NOMO-1 treated with DMSO at 0.1 percent for 48 hours (cell line): ENCODE measurements at regions not wholly inside any gene's neighbourhood (a gene's known extent, or its start where the extent isn't known, plus 50 kb on each side); places are given as distances from the start of the nearest gene placed in this dataset.
A peak's percentile ranks its signal among the peaks of the same experiment; 100 is the strongest.

Experiments
- DNase-seq: peaks from one replicate; lab custom pipeline; 2025; ENCODE audit not compliant: unreplicated experiment; lab: John Stamatoyannopoulos, UW

- DNase-seq: no peak
Measured at GRCh38 chr11:45036010-45036409, 85.3 kb upstream of the TP53I11 start.

DNA sequence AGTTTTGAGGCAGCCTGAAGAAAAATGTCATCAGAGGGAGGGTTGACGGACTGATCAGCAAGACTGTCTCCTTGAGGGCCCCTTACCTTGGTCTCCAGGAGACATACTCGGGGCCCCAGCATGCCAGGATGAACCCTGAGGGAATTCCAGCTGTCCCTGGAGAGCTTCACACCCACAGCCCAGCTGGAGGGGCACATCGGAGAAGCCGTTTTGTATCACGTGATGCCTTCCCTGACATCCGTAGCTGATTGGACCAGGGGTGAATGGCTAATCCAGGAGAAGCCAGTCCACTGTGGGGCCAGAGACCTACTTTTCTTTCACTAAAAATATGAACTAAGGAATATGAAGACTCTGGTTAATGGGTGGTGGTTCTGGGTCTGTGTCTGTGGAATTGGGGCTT lies 86.0 kb upstream of the TP53I11 start:
- no peak for DNase-seq

DNA sequence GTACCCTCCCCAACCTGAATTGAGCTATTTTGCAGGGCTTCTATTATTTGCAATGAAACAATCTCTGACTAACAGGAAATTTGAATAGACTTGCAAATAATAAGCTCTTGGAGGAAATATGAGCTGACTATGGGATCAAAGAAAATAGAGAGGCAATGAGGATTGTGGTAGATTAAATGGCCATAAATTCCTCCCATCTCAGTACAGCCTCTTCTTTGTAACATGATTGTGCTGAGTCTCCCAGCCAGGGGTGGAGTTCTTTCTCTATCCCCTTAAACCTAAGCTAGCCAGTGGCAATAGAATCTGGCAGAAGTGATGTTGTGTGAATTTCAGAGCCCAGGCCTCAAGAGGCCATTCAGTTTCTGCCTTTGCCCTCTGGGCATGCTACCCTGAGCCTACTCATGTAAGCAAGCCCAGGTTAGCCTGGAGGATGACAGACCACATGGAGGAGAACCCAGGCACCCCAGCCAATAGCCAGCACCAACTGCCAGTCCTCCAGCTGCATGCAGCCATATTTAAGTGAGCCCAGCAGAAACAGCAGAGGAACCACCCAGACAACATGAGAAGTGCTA lies 86.8 kb upstream of the TP53I11 start:
- DNase-seq: no peak

GRCh38 chr11:45038923-45039322 lies 88.2 kb upstream of the TP53I11 start:
- DNase-seq: no peak

DNA sequence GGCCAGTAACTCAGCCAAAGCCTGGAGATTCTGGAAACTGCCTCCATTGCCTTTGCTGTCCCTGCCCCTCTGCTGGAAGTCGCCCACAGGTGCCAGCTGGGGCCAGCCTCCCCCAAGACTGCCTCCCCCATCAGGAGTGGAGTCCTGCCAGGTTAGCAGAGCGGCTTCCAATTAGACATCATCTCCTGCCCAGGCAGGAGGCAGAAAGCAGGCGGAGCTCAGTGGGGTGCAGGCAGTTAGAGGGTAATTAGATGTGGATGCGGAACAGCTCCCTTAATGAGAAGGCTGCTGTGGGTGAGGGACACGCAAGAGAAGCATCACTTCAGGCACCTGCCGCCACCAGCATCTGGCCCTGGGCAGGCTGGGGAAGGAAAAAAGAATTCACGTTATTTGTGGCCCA lies 90.9 kb upstream of the TP53I11 start:
- no peak for DNase-seq

- DNase-seq: no peak
Measured at GRCh38 chr11:45042560-45042959, 91.9 kb upstream of the TP53I11 start.

DNA sequence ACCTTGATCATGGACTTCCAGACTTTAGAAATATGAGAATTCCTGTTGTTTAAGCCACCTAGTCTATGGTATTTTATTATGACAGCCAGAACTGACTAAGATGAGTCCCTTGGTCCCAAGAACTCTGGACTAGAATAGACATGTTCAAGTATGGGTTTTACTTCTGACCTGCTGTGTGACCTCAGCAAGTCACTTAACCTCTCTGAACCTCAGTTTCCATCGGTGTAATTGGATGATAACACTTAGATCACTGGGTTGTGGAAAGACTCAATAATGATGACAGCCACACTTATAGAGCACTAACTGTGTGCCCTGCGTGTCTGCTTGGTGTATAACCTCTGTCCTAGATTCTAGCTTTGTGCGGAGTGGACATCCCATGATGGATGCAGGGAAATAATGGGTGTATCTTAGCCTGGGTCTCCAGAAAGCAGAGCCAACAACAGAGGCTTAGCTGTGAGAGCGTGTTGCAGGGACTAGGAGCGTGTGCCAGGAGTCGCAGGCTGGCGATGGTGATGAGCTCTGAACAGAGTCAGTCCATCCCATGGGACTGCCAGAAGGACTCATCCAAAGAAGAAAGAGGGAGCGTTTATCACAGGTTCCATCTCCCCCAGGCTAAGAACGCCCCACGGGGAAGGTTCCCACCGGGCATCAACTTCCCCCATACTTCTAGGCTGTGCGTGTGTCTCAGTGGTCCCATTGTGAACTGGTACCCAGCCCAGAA lies 93.2 kb upstream of the TP53I11 start:
- DNase-seq: no peak

- DNase-seq: peak; percentile 82
Measured at GRCh38 chr11:45045683-45046471, 95.2 kb upstream of the TP53I11 start.

- no peak for DNase-seq
Measured at GRCh38 chr11:45048313-45048841, 97.7 kb upstream of the TP53I11 start.

DNA sequence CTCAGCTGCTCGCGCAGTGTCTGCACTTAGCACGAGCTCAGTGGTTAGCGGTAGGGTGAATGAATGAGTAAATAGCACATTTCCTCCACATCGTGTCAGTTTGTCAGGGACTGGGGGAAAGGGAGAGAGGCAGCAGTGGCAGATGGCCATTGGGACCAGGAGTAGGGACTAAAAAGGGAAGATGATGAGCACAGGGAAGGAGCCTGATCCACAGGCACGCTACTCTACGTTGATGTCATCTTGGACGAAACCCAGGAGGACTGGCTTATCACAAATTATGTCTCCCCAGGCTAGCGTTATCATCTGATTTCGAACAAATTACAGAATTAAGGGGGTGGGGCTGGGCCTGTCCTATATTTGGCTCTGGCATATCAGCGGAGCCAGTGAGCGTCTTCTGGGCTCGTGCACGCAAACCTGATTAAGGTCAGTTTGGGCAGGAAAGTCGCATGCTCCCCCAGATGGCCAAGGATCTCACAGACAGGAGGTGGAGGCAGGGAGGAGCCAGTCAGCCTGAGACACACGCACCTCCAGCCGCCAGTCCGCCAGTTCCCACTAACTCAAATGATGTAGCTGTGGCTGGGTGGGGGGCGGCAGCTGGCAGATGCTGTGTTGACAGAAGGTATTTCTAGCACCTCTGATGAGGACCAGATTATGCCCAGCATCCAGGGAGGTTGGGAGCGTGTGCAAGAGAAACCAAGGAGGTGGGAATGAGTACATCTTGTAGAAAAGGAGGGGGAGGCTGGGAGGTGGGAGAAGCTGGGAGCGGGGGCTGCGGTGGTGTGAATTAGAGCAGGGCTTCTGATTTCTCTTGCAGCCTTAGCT lies 97.4 kb upstream of the PRDM11 start:
- DNase-seq: no peak

GRCh38 chr11:45050111-45050510 lies 96.3 kb upstream of the PRDM11 start:
- DNase-seq: no peak

DNA sequence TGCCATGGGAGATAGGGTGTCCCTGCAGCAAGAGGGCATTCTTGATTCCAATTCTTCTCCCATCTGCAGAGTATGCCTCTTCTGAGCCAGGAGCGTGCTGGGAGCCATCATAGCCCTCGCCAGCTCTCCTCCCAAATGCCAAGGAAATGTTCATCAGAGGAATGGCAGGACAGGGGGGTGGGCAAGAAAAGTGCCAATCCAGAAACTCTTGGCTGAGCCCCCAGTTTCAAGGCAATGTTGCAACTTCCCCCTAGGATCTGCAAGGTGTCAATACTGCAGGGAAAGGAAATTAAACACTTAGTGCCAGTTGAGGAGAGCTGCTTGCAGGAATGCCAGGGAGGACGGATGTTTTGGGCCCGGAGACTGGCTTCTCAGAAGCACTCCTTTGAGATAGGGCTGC lies 94.8 kb upstream of the PRDM11 start:
- DNase-seq: no peak

DNA sequence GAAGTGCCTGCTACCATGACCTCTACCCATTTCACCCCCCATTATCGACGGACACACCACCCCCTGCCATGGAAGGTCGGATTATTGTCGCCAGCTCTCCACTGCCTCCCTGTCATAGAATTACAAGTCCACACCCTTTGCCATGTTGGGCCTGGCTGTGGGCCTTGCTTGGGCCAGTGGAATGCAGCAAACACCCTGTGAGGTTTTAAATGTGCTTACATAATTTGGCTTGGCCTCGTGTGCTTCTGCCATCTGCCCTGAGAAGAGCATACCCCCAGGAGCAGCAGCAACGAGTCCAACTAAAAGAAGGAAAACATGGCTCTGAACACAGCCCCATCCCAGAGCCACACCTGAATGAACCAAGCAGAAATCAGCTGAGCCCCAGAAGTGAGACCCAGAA lies 94.1 kb upstream of the PRDM11 start:
- DNase-seq: no peak

DNA sequence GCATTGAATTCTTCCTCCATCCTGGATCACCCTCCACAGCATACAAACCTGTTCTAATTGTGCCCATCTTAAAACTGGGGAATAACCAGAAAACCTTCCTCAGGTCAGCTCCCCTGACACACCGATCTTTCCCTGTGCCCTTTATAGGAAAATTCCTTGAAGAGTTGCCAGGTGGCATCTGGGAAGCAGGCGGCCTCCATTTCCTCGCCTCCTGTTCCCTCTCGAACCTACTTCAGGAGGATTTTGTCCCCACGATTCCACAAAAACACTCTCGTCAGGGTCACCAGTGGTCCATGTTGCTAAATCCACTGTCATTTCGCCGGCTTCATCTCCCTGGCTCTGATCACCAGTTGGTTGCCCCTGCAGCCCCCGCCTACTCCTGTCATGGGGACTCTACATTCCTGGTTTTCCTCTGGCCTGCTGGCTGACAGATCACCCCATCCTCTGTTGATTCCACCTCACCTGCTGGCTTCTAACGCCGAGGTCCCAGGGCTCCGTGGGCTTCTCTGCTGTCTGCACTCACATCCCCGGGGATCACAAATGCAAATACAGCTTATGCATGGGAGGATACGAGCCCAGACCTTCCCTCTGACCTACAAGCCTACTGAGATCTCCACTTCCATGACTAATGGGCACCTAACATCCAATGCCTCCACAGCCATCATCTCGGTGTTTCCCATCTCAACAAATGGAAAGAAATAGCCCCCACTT lies 92.5 kb upstream of the PRDM11 start:
- no peak for DNase-seq

DNA sequence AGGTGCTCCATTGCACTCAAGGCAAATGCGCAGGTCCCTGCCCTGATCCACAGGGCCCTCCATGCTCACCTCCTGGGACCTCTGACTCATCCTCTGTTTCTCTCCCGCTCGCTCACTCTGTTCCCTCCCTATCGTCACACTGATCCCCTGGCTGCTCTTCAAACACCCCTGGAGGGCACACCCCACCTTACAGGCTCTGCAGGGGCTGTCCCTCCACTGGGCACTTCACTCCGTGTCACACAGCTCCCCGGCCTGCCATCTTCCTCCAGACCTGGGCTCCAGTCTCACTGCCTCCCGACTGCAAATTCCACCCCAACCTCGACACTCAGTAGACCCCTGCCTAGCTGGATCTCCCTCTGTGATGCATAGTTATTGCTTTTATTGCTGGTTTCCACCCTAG lies 91.5 kb upstream of the PRDM11 start:
- DNase-seq: no peak

GRCh38 chr11:45056529-45056928 lies 89.9 kb upstream of the PRDM11 start:
- DNase-seq: no peak

DNA sequence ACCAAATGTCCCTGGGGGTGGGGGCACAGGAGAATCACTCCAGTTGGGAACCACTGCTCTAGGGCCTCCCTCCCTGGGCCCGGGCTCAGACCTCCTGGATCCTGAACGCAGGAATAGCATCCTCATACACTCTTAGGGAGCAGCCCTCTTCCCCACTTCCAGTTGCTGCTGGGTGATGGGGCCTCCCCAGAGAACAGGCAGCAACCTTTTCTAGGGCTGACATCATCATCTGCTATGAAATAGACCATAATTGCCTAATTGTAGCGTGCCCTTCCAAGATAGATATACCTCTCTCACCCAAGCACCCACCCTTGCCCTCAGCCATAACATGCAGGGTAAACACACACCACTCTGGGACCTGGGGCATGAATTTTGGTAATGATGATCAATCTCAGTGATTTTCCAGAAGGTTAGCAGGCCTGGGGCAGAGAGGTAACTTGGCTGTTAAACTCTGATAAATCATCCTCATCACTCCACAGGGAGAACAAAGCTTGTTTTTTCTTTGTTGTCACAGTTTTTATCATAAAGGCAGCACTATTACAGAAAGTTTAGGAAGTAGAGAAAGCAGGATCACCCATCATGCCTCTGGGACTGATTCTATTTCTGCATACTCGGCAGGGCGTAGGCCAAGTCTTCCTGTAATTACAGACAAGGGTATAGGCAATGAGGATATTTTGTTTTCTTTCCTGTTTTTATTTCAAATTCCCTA lies 88.3 kb upstream of the PRDM11 start:
- no peak for DNase-seq

GRCh38 chr11:45058647-45058950 lies 87.8 kb upstream of the PRDM11 start:
- DNase-seq: no peak

DNA sequence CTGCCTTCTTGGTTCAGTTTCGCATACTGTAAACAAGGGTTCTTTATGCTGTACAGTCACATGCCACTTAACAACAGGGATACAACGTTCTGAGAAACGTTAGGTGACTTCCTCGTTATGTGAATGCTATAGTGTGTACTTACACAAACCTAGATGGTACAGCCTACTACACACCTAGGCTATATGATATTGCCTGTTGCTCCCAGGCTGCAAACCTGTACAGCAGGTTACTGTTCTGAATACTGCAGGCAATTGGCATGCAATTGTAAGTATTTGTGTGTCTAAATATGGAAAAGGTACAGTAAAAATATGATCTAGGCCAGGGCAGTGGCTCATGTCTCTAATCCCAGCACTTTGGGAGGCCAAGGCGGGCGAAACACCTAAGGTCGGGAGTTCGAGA lies 85.7 kb upstream of the PRDM11 start:
- no peak for DNase-seq

GRCh38 chr11:45061641-45062040 lies 84.8 kb upstream of the PRDM11 start:
- DNase-seq: no peak
